K562 (cell line): ENCODE measurements at regions not wholly inside any gene's neighbourhood (a gene's known extent, or its start where the extent isn't known, plus 50 kb on each side); places are given as distances from the start of the nearest gene placed in this dataset.

Experiments
- ATAC-seq: fragments of 200-7000 bp; cut with Tn5 transposase; 3 replicates; pipeline ENCODE4 v1.9.1; 2020; ENCODE audit warnings: moderate library complexity
- BruUV-seq: library from RNA; stranded (reverse); fragments of 400-500 nt; replicated peaks from 2 replicates; lab custom pipeline; 2021; lab: Mats Ljungman, UMichigan
- CTCF ChIA-PET: fragments of 300-600 bp; formaldehyde crosslinking; extraction: SDS; loops from one replicate; lab custom pipeline; 2021; ENCODE audit warnings: low intra/inter-chr PET ratio; lab: Yijun Ruan, JAX
- POLR2A ChIA-PET: fragments of 300-600, 350-650 bp; sonication (Branson Sonifier 250); formaldehyde crosslinking; extraction: SDS; loops from one replicate; lab custom pipeline; 2021; ENCODE audit warnings: antibody characterized with exemption, inconsistent platforms; lab: Yijun Ruan, JAX
- DNase-seq, 4 experiments: peaks; one replicate each; pipeline versions ENCODE4 v3.0.0 to v3.0.0-alpha.2; 2011 to 2018; ENCODE audit warnings: low spot score in 3 of 4, mixed read lengths in 3 of 4; ENCODE audit errors: extremely low read depth in 1 of 4
- FAIRE-seq: peaks from 2 replicates; lab custom pipeline; 2011; peaks lifted over from hg19 to GRCh38; lab: Jason Lieb, UNC
- H2AFZ ChIP-seq: 2 replicates; pipeline ENCODE4 v1.6.0; 2011; ENCODE audit warnings: low read depth, low read length, control low read depth, inconsistent platforms
- H3K27ac ChIP-seq: fragments of 200-600 bp; 3 replicates; pipeline ENCODE4 v1.8.0; 2011; ENCODE audit warnings: low read depth, mild to moderate bottlenecking, control low read depth, inconsistent platforms, low read length, moderate library complexity, mixed read lengths; ENCODE audit errors: extremely low read depth
- H3K27me3 ChIP-seq, 2 experiments: fragments of 300-600 bp in 1 of 2; 2 replicates in 1 of 2; 3 replicates in 1 of 2; pipeline versions ENCODE4 v1.6.0 to v1.8.0; 2011; ENCODE audit warnings: inconsistent platforms in 2 of 2, low read length in 2 of 2, mild to moderate bottlenecking in 1 of 2, mixed read lengths in 1 of 2, moderate library complexity in 1 of 2; ENCODE audit not compliant: control insufficient read depth in 2 of 2, insufficient read depth in 2 of 2
- H3K36me3 ChIP-seq: fragments of 300-600 bp; 3 replicates; pipeline ENCODE4 v1.8.0; 2011; ENCODE audit warnings: mild to moderate bottlenecking, low read length, inconsistent platforms; ENCODE audit not compliant: control insufficient read depth, insufficient read depth
- H3K4me1 ChIP-seq, 2 experiments: fragments of 200-600 bp in 1 of 2; replicated peaks in 1 of 2; 2 replicates in 1 of 2; 3 replicates in 1 of 2; pipeline versions ENCODE4 v1.5.1 to v1.8.0; 2011; ENCODE audit warnings: inconsistent platforms in 2 of 2, low read length in 2 of 2, mild to moderate bottlenecking in 1 of 2, mixed read lengths in 1 of 2, moderate library complexity in 1 of 2; ENCODE audit not compliant: control insufficient read depth in 2 of 2, insufficient read depth in 2 of 2
- H3K4me2 ChIP-seq: 2 replicates; pipeline ENCODE4 v1.6.1; 2011; ENCODE audit warnings: low read length, control low read depth, inconsistent platforms, mixed read lengths; ENCODE audit not compliant: insufficient read depth
- H3K4me3 ChIP-seq: fragments of 200-600 bp; sonication (generic), shearing (Covaris generic); 2 replicates; pipeline ENCODE4 v1.5.1; 2016; ENCODE audit warnings: control low read depth, inconsistent platforms
- H3K79me2 ChIP-seq: fragments of 200-600 bp; 3 replicates; pipeline ENCODE4 v1.8.0; 2011; ENCODE audit warnings: low read length, inconsistent platforms; ENCODE audit not compliant: control insufficient read depth, insufficient read depth
- H3K9ac ChIP-seq, 2 experiments: 2 replicates each; pipeline versions ENCODE4 v1.6.0 to v1.6.1; 2011; ENCODE audit warnings: low read depth in 2 of 2, low read length in 2 of 2, control low read depth in 1 of 2, inconsistent platforms in 1 of 2, mild to moderate bottlenecking in 1 of 2, mixed read lengths in 1 of 2; ENCODE audit not compliant: insufficient read depth in 1 of 2
- H3K9me1 ChIP-seq: one replicate; pipeline ENCODE4 v1.6.0; 2011; ENCODE audit warnings: inconsistent platforms, mild to moderate bottlenecking, low read length, moderate library complexity; ENCODE audit not compliant: control insufficient read depth, insufficient read depth
- H3K9me3 ChIP-seq: replicated peaks from 2 replicates; pipeline ENCODE4 v1.5.1; 2011; ENCODE audit warnings: low read depth, low read length, inconsistent platforms; ENCODE audit not compliant: control insufficient read depth, insufficient read depth
- H4K20me1 ChIP-seq: replicated peaks from 2 replicates; pipeline ENCODE4 v1.6.1; 2011; ENCODE audit warnings: low read length, inconsistent platforms, mixed read lengths; ENCODE audit not compliant: control insufficient read depth, insufficient read depth
- NFIC ChIP-seq: fragments of 450-650 bp; IDR thresholded peaks from 2 replicates; pipeline ENCODE4 v1.6.1; 2017; ENCODE audit warnings: mild to moderate bottlenecking, inconsistent platforms
- NR2C1 ChIP-seq, 2 experiments: fragments of 450-650 bp; IDR thresholded peaks; 2 replicates each; pipeline ENCODE4 v1.6.1; 2017; ENCODE audit warnings: mild to moderate bottlenecking in 2 of 2, antibody characterized with exemption in 1 of 2, inconsistent platforms in 1 of 2, missing compliant biosample characterization in 1 of 2, missing genetic modification characterization in 1 of 2
- SPI1 ChIP-seq: IDR thresholded peaks from 2 replicates; pipeline ENCODE4 v1.6.1; 2011; ENCODE audit warnings: low read depth, low read length, control low read depth, borderline replicate concordance
- TARDBP ChIP-seq: fragments of 450-650 bp; IDR thresholded peaks from 2 replicates; pipeline ENCODE4 v1.6.1; 2016
- WGBS: fragments of 100-300 bp; shearing (Covaris generic); methylation state at CpG from one replicate; pipeline ENCODE4 v1.1.6; 2016; ENCODE audit warnings: low coverage, mixed read lengths; ENCODE audit not compliant: insufficient coverage; ENCODE audit errors: missing lambda C conversion rate; 5-methylcytosine and 5-hydroxymethylcytosine counted together
- in situ Hi-C: fragments of 300-500 bp; cut with MboI; formaldehyde crosslinking; loops from 4 replicates; pipeline ENCODE4 v1.15.0; 2018; ENCODE audit warnings: inconsistent platforms, mixed read lengths
- intact Hi-C: fragments of 100-400 bp; cut with micrococcal nuclease; formaldehyde crosslinking; loops from 2 replicates; pipeline ENCODE4 v1.14.2; 2022
- TF ChIP-seq, protein P1 (sequence below): fragments of 250-450 bp; sonication (Bioruptor Pico); IDR thresholded peaks from 2 replicates; pipeline ENCODE4 v1.5.0; 2021
- TF ChIP-seq, protein P2 (sequence below): fragments of 250-450 bp; sonication (Bioruptor Pico); IDR thresholded peaks from 2 replicates; pipeline ENCODE4 v1.8.0; 2022; ENCODE audit warnings: inconsistent platforms, mild to moderate bottlenecking, moderate library complexity, borderline replicate concordance

DNA sequence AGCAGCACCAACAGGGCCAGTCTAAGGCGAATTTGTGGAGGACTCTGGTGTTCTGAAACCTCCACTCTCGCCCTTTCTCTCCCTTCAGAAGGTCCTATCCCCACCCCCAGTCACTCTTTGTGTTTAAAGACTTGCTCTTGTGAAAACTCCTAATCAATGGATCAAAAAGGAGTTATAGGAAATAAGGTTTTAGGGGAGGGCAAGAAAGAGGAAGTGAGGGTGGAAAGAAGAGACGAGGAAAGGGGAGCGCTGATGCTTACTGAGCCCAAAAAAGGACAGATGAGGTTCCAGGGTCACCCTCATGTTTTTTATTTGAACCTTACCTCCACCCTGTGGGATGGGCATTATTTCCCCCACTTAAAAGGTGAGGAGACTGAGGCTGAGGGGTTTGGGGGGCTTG lies 70.0 kb upstream of the SLC6A11 start:
- intact Hi-C loops, result no loop called here
- no peak for DNase-seq
- ATAC-seq, result no peak
- Histone ChIP-seq H2AFZ (no peak overlapping the region), H3K4me3 (no peak overlapping the region), H3K27me3 (no peaks in the 10 kb centered on the region), H3K9me1 (no peaks in the 10 kb centered on the region), H3K4me1 (0 out of 5 replicates have a peak, but pooled peaks cover 0 to 3% of the 10 kb centered on the region in 2 experiments), H4K20me1 (no peaks in the 10 kb centered on the region), H3K9ac (no peak overlapping the region), H3K4me2 (no peak overlapping the region), H3K79me2 (no peaks in the 10 kb centered on the region), H3K9me3 (no peaks in the 10 kb centered on the region), H3K27ac (no peak overlapping the region), H3K36me3 (no peaks in the 10 kb centered on the region)
- ChIA-PET POLR2A (no interaction called here), CTCF (no interaction called here)
- BruUV-seq, result no TSS peak
- no peak for FAIRE-seq
- peak; percentile 86 for TF ChIP-seq SPI1
- TF ChIP-seq, protein P1, sequence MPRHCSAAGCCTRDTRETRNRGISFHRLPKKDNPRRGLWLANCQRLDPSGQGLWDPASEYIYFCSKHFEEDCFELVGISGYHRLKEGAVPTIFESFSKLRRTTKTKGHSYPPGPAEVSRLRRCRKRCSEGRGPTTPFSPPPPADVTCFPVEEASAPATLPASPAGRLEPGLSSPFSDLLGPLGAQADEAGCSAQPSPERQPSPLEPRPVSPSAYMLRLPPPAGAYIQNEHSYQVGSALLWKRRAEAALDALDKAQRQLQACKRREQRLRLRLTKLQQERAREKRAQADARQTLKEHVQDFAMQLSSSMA (CRISPR knock-in tag), result no peak
- no peak for TF ChIP-seq NFIC
- TF ChIP-seq NR2C1 (IDR thresholded peaks at IDR 0.05), result no peak
- no peak for TF ChIP-seq NR2C1 (tag; IDR thresholded peaks at IDR 0.05)
- no peak for TF ChIP-seq TARDBP
- TF ChIP-seq, protein P2, sequence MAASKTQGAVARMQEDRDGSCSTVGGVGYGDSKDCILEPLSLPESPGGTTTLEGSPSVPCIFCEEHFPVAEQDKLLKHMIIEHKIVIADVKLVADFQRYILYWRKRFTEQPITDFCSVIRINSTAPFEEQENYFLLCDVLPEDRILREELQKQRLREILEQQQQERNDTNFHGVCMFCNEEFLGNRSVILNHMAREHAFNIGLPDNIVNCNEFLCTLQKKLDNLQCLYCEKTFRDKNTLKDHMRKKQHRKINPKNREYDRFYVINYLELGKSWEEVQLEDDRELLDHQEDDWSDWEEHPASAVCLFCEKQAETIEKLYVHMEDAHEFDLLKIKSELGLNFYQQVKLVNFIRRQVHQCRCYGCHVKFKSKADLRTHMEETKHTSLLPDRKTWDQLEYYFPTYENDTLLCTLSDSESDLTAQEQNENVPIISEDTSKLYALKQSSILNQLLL, result no peak
- 2% methylated on average over 4 of the region's 4 CpGs for WGBS
- in situ Hi-C loops, result loop anchor here (25.0 kb wide), 1 partner anchor 909 kb away; the partner anchor contains the start of gene RPUSD3
